ENCODE measurements at regions not wholly inside any gene's neighbourhood (a gene's known extent, or its start where the extent isn't known, plus 50 kb on each side); places are given as distances from the start of the nearest gene placed in this dataset.

GRCh38 chr10:25875556-25876165 lies 58.4 kb upstream of the MYO3A start:
- TF ChIP-seq CTCF (IDR thresholded peaks at IDR 0.05), result peak; percentile 96
- no peak for TF ChIP-seq ZFX (IDR thresholded peaks at IDR 0.05; ENCODE audit: borderline replicate concordance)

Data from 22Rv1 (cell line).